HG02759 (cell line): ENCODE measurements at regions not wholly inside any gene's neighbourhood (a gene's known extent, or its start where the extent isn't known, plus 50 kb on each side); places are given as distances from the start of the nearest gene placed in this dataset.
A peak's percentile ranks its signal among the peaks of the same experiment; 100 is the strongest.
"Not testable (repeated sequence)": the region's sequence is repeated elsewhere in the genome, so short reads cannot be mapped to it uniquely, and the experiment has no call there.

Experiments used
- ATAC-seq: cut with Tn5 transposase; IDR thresholded peaks from one replicate; pipeline ENCODE4 v1.9.1; 2021; ENCODE audit warnings: mild to moderate bottlenecking, moderate library complexity; ENCODE audit not compliant: unreplicated experiment

DNA sequence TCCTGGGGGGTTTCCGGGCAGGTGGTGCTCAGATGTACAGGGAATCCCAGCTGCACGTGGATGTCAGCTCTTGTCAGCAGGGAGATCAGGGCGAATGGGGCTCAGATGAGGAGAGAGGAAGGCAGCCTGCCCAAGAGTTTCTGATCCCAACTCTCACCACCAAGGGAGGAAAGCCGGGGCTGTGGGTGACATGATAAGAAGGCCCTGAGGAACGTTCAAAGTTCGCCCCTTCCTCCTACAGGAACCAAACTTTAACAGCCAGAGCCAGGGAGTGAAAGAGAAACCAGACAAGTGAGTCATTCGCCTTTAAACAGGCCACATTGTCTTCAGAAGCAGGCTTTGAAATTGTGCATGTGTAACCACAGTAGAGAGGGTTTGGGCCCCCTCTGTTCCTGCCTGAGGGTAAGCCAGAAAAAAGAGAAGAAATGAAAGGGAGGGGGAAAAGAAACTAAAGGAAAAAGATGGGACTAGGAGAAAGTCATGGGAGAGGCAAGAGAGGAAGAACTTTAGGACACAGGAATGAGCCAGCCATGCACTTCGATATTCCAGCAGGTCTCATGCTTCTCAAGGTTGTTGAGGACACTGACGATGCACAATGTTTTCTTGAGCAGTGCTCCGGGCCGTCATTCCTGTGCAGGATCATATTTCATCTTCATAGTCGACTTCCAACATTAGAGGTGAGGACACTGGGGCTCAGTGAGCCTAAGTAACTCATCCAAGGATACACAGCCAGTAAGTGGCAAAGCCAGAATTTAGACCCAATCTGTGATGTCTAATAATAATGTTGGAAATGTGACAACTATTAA is 691.4 kb upstream of the TBX3 start:
- ATAC-seq, result peak; percentile 91

DNA sequence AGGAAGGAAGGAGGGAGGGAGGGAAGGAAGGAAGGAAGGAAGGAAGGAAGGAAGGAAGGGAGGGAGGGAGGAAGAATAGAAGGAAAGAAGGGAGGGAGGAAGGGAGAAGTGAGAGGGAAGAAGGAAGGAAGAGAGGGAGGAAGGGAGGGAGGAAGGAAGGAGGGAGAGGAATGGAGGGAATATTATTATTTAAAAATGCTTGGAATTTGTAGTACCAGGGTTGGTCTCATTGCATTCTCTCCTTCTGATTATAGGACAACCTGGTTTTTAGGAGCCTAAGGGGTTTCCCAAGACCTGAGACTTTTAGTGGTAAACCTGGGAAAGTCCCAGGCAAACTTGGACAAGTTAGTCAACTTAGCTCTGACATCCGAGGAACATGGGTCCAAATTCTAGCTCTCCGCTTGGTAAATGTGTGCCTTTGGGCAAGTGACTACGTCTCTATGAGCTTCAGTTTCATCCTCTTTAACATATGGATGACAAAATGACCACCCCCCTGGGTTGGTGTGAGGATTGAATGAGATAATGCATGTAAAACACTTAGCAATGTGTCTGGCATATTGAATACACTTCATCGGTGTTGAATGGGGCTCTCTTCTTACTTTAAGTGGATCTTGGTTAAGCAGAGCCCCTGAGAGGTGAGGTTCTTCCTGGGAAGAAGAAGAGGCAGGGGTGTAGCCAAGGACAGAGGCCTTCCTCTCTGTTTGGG is 690.7 kb upstream of the TBX3 start:
- ATAC-seq, result peak; percentile 12

DNA sequence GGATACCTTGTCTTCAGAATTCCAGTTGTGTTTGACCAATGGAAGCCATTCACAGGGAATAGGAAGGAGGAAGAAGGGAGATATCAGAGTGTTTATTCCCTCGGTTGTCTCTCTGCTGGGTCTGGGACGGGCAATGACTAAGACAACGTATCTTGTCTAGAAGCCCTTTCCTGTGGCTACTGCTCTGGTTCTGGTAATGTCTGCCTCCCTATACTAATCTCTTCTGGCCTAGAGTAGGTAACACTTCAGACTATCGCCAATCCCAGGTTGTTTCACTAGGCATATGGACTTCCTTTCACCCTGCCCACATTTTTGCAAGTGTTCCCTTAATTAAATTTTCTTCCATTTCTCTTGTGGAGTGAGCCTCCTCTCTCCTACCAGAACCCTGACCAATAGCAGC is 687.7 kb upstream of the TBX3 start:
- ATAC-seq, result no peak

- no peak for ATAC-seq
Observed at GRCh38 chr12:115370650-115371049, 686.7 kb upstream of the TBX3 start.

- no peak for ATAC-seq
Observed at GRCh38 chr12:115370207-115370606, 686.2 kb upstream of the TBX3 start.

DNA sequence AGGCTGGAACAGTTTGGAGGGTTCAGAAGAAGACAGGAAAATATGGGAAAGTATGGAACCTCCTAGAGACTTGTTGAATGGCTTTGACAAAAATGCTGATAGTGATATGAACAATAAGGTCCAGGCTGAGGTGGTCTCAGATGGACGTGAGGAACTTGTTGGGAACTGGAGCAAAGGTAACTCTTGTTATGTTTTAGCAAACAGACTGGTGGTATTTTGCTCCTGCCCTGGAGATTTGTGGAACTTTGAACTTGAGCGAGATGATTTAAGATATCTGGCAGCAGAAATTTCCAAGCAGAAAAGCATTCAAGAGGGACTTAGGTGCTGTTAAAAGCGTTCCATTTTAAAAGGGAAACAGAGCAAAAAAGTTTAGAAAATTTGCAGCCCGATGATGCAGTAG is 682.3 kb upstream of the TBX3 start:
- not testable (repeated sequence) for ATAC-seq

DNA sequence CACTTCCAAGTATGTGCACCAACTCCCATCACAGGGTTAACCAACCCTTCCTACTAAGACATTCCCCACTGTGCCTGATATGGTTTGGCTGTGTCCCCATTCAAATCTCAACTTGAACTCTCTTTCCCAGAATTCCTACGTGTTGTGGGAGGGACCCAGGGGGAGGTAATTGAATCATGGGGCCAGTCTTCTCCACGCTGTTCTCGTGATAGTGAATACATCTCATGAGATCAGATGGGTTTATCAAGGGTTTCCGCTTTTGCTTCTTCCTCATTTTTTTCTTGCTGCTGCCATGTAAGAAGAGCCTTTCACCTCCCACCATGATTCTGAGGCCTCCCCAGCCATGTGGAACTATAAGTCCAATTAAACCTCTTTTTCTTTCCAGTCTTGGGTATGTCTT is 681.8 kb upstream of the TBX3 start:
- not testable (repeated sequence) for ATAC-seq

DNA sequence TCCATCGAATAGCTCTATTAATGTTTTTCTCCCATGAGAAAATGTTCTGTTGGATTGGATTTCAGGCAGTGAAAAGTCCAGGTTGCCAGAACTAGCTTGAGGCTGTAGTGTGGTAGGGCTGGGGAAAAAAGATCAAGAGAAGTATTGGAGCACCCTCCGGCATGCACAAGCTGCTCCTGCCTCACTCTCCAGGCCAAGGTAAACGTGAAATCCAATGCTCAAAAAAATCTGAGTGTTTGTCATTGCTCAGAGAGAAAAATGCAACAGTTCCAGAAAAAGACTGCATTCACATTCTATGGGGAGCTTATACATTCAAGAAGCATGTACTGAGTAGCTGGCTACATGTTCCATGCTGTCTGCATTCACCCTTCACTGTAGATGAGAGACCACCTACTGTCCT is 680.9 kb upstream of the TBX3 start:
- ATAC-seq, result no peak

- ATAC-seq, result no peak
Observed at GRCh38 chr12:115362339-115362976, 678.5 kb upstream of the TBX3 start.

- no peak for ATAC-seq
Observed at GRCh38 chr12:115357681-115358080, 673.7 kb upstream of the TBX3 start.

GRCh38 chr12:115355301-115355700 is 671.3 kb upstream of the TBX3 start:
- ATAC-seq, result no peak

DNA sequence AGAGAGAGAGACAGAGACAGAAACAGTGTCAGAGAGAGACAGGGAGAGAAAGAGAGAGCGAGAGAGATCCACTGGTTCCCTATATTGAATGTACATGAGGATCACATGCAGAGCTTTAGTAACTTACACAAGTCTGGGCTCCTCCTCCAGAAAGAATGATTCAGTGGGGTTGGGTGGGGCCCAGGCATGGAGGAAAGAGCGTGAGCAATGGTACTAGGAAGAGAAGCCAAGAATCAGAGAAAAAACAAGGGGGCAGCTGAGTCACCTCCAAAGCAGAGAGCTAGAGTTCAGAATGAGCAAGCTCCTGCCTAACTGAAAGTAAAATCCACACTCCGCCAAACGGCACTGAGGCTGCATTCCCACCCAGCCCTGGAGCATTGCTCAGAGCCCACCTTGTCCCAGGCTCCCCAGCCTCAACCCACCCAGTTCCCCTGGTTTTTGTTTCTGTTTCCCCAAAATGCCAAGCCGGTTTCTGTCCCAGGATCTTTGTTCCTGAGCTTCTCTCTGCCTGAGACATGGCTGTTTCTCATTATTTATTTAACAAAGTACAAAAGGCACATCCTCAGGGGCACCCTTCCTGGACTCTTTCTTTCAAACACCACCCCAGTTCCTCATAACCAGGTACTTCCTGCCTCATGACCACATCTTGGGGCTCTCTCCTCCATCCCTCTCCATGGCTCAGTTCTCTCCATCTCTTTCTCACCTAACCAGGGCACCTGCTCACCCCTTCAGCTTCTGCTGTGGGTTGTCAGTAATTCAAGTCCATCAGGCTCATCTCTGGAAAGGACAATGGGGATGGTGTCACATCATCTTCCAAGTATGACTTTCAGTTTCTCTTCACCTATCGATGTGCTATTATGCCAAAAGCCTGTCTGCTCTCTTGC is 670.3 kb upstream of the TBX3 start:
- no peak for ATAC-seq

GRCh38 chr12:115353467-115353866 is 669.5 kb upstream of the TBX3 start:
- ATAC-seq, result no peak

DNA sequence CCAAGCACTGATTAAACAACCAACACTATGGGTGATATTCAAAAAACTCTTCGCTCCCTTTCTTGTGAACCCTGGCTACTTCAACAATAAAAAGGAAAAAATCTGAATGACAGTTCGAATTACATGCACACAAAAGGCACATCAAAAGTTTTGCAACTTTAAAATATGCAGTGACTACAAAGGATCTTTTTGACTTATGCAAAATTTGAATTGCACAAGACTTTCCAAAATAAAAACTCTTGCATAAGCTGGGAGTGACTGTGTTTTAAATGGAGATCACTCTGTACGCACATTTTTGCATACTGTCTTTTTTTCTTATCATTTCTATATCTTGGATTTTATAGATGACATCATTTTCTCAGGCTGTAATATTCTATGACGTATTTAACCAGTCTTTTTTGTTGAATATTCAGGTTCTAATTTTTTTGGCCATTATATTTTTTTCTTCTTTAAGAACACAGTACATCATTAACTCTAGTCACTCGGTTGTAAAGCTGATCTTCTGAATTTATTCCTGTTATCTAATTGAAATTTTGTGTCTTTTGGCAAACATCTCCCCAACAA is 667.6 kb upstream of the TBX3 start:
- no peak for ATAC-seq

DNA sequence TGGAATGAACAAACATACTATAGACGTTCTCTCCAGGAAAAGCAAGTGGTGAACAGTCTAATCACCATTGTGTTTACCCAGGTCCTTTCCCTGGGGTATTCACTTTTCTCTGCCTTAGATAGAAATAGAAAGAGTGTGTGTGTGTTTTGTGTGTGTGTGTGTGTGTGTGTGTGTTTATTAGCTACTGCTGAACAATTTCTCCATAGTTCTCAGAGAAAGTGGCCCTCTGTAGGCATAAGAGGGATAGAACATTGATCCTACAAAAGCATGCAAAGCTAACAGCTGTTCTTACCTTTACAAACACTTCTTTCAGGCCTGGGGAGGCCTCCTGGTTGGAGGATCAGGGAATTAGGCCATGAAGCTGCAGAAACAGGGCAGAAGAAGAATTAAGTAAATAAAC is 665.7 kb upstream of the TBX3 start:
- no peak for ATAC-seq

DNA sequence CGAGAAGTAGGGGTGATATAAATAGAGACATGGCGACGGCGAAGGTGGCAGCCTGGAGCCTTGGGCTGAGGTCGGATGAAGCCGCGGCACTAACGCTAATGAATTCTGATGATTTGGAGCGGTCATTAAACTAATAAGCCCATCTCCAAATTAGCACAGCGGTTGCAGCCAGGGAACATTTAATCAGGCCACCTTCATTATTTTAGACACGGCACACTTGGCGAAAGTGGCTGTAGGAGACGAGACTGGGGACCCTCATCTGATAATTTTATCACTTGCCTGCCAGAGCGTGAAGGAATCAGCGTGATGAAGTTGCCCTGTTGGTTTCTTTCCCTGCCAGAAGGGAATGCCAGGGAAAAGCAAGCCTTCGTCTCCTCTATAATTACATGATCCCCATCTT is 664.3 kb upstream of the TBX3 start:
- no peak for ATAC-seq

- ATAC-seq, result no peak
Observed at GRCh38 chr12:115343601-115344000, 659.6 kb upstream of the TBX3 start.

DNA sequence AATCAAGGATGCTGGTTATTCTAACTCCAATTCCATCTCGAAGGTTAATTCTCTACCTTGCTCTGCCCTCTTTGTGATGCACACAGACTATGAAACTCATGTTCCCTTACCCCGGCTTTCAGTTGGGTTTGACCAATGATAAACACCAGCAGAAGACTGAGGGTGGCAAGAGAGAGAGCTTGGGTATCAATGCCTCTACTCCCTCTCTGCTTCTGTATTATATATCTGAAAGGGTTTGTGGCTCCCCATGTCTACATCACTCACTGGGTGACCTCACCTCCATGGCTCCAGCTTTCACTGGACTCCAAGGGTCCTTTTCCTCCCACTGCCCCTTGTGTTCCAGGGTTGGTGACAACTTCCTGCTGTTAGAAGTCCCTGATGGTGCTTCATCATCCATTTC is 659.0 kb upstream of the TBX3 start:
- ATAC-seq, result no peak

- no peak for ATAC-seq
Observed at GRCh38 chr12:115341442-115341841, 657.5 kb upstream of the TBX3 start.

GRCh38 chr12:115338566-115339294 is 654.8 kb upstream of the TBX3 start:
- ATAC-seq, result no peak
